ENCODE measurements at regions not wholly inside any gene's neighbourhood (a gene's known extent, or its start where the extent isn't known, plus 50 kb on each side); places are given as distances from the start of the nearest gene placed in this dataset.

- Mint-ChIP-seq H3K27ac (no peak overlapping the region), H3K4me1 (ENCODE audit: low read depth) (peaks cover 9% of the 10 kb centered on the region; the same call in 1 of the 2 replicates)
These were observed 82.2 kb upstream of the GOLGA8B start for GRCh38 chr15:34665498-34666116.

GRCh38 chr15:34664418-34664817 lies 81.0 kb upstream of the GOLGA8B start:
- Mint-ChIP-seq H3K4me1 (ENCODE audit: low read depth) (peaks cover 9% of the 10 kb centered on the region; the same call in 1 of the 2 replicates), H3K4me3 (no peak overlapping the region), H3K36me3 (ENCODE audit: low read depth) (no peaks in the 10 kb centered on the region), H3K27ac (no peak overlapping the region), H3K9me3 (no peaks in the 10 kb centered on the region), H3K27me3 (ENCODE audit: insufficient read depth) (peaks cover 39% of the 10 kb centered on the region)
- no peak for DNase-seq
- TF ChIP-seq, protein P1, sequence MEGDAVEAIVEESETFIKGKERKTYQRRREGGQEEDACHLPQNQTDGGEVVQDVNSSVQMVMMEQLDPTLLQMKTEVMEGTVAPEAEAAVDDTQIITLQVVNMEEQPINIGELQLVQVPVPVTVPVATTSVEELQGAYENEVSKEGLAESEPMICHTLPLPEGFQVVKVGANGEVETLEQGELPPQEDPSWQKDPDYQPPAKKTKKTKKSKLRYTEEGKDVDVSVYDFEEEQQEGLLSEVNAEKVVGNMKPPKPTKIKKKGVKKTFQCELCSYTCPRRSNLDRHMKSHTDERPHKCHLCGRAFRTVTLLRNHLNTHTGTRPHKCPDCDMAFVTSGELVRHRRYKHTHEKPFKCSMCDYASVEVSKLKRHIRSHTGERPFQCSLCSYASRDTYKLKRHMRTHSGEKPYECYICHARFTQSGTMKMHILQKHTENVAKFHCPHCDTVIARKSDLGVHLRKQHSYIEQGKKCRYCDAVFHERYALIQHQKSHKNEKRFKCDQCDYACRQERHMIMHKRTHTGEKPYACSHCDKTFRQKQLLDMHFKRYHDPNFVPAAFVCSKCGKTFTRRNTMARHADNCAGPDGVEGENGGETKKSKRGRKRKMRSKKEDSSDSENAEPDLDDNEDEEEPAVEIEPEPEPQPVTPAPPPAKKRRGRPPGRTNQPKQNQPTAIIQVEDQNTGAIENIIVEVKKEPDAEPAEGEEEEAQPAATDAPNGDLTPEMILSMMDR (IDR thresholded peaks at IDR 0.05) = no peak

More at GRCh38 chr15:34665498-34666116, 82.2 kb upstream of the GOLGA8B start:
- Mint-ChIP-seq H3K4me3 (no peak overlapping the region), H3K9me3 (no peaks in the 10 kb centered on the region), H3K27me3 (ENCODE audit: insufficient read depth) (peaks cover 42% of the 10 kb centered on the region), H3K36me3 (ENCODE audit: low read depth) (no peaks in the 10 kb centered on the region)
- TF ChIP-seq, protein P1 (IDR thresholded peaks at IDR 0.05) = no peak
- no peak for DNase-seq

GRCh38 chr15:34663101-34663500 lies 79.7 kb upstream of the GOLGA8B start:
- Mint-ChIP-seq H3K27me3 (ENCODE audit: insufficient read depth) (peaks cover 34% of the 10 kb centered on the region), H3K36me3 (ENCODE audit: low read depth) (no peaks in the 10 kb centered on the region), H3K4me3 (no peak overlapping the region), H3K4me1 (ENCODE audit: low read depth) (no peaks in the 10 kb centered on the region), H3K27ac (no peak overlapping the region), H3K9me3 (no peaks in the 10 kb centered on the region)
- TF ChIP-seq, protein P1 (IDR thresholded peaks at IDR 0.05) = no peak
- no peak for DNase-seq

GRCh38 chr15:34659056-34659455 lies 75.6 kb upstream of the GOLGA8B start:
- TF ChIP-seq, protein P1 (IDR thresholded peaks at IDR 0.05) = no peak
- H3K9me3 Mint-ChIP-seq = no peaks in the 10 kb centered on the region; the same call in 1 of the 2 replicates
- H3K27ac Mint-ChIP-seq = no peak overlapping the region
- H3K36me3 Mint-ChIP-seq (ENCODE audit: low read depth) = no peaks in the 10 kb centered on the region
- no peak for DNase-seq
- peaks cover 6% of the 10 kb centered on the region; the same call in 1 of the 2 replicates for H3K4me1 Mint-ChIP-seq (ENCODE audit: low read depth)
- peaks cover 25% of the 10 kb centered on the region for H3K27me3 Mint-ChIP-seq (ENCODE audit: insufficient read depth)
- no peak overlapping the region for H3K4me3 Mint-ChIP-seq

DNA sequence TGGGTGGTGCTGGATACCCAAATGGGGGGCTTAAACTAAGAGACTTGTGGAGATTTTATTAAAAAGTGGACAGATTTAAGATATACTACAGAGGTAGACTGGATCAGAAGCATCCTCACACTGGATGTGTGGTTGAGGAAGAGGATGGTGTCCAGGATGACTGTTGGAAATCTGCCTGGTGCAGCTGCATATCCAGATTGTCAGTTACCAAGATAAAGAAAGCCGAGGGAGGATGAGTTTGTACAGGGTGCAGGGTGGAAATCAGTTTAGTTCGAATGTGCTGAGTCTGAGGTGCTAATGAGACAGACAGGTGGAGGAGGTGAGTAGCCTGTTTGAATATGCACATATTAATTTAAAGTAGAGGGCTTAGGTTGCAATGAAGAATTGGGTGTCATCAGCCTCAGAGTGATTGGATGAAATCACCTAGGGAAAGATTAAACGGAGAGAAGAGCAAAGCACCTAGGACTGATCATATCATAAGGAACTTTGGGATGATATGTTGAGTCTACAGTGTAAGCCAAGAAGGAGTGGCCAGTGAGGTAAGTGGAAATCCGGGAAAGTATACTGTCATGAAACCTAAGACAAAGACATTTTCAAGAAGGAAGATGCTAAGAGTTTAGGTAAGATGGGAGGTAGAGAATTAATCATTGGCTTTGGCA lies 74.1 kb upstream of the GOLGA8B start:
- no peak for DNase-seq
- TF ChIP-seq, protein P1 (IDR thresholded peaks at IDR 0.05) = no peak
- no peak overlapping the region for H3K27ac Mint-ChIP-seq
- no peaks in the 10 kb centered on the region; the same call in 1 of the 2 replicates for H3K9me3 Mint-ChIP-seq
- peaks cover 19% of the 10 kb centered on the region for H3K27me3 Mint-ChIP-seq (ENCODE audit: insufficient read depth)
- no peak overlapping the region for H3K4me3 Mint-ChIP-seq
- H3K36me3 Mint-ChIP-seq (ENCODE audit: low read depth) = no peaks in the 10 kb centered on the region
- H3K4me1 Mint-ChIP-seq (ENCODE audit: low read depth) = peaks cover 6% of the 10 kb centered on the region; the same call in 1 of the 2 replicates
